ENCODE measurements at regions not wholly inside any gene's neighbourhood (a gene's known extent, or its start where the extent isn't known, plus 50 kb on each side); places are given as distances from the start of the nearest gene placed in this dataset.

DNA sequence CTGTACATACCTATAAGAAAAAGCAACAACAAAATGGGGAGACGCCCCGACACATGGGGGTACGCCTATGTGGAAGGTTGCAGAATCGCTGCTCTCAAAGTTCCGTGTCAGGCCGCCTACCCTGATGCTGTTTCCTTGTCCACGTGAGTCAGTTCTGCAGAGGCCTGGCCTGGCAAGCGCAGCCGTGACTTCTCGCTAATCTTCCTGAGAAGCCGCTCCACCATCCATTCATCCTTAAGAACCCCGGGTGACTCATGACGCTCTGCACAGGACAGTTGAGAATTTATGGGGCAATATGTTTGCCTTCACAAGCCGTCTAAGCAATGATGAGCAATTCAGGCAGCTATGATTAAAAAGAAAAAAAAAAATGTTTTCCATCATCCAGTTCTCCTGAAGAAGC lies 122.3 kb upstream of the TMPRSS2 start:
- Histone ChIP-seq H3K36me3 (ENCODE audit: insufficient read depth, low read length) (no peaks in the 10 kb centered on the region; the same call in 1 of the 2 replicates), H3K4me3 (ENCODE audit: low read depth, low read length, poor library complexity, severe bottlenecking) (no peak overlapping the region), H3K79me2 (ENCODE audit: insufficient read depth, low read length) (no peaks in the 10 kb centered on the region), H3K9ac (ENCODE audit: low read length) (no peak overlapping the region), H3K4me1 (ENCODE audit: insufficient read depth, low read length, severe bottlenecking) (no peaks in the 10 kb centered on the region), H3K9me2 (ENCODE audit: low read depth, low read length) (no peaks in the 10 kb centered on the region), H3K4me2 (ENCODE audit: low read length) (no peak overlapping the region), H3F3A (ENCODE audit: insufficient read depth, low read length) (no peaks in the 10 kb centered on the region), H2AFZ (ENCODE audit: low read length) (no peak overlapping the region), H4K20me1 (ENCODE audit: insufficient read depth, low read length) (no peaks in the 10 kb centered on the region), H3K27me3 (ENCODE audit: insufficient read depth, low read length) (peaks cover 22% of the 10 kb centered on the region; the same call in 1 of the 2 replicates), H3K9me3 (ENCODE audit: low read length) (no peaks in the 10 kb centered on the region), H3K27ac (ENCODE audit: low read depth, low read length, poor library complexity, severe bottlenecking) (no peak overlapping the region)
- no peak for TF ChIP-seq EZH2 (IDR thresholded peaks at IDR 0.05; ENCODE audit: borderline replicate concordance, low read length)
- TF ChIP-seq, protein P1, sequence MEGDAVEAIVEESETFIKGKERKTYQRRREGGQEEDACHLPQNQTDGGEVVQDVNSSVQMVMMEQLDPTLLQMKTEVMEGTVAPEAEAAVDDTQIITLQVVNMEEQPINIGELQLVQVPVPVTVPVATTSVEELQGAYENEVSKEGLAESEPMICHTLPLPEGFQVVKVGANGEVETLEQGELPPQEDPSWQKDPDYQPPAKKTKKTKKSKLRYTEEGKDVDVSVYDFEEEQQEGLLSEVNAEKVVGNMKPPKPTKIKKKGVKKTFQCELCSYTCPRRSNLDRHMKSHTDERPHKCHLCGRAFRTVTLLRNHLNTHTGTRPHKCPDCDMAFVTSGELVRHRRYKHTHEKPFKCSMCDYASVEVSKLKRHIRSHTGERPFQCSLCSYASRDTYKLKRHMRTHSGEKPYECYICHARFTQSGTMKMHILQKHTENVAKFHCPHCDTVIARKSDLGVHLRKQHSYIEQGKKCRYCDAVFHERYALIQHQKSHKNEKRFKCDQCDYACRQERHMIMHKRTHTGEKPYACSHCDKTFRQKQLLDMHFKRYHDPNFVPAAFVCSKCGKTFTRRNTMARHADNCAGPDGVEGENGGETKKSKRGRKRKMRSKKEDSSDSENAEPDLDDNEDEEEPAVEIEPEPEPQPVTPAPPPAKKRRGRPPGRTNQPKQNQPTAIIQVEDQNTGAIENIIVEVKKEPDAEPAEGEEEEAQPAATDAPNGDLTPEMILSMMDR (IDR thresholded peaks at IDR 0.05; ENCODE audit: low read length): no peak

DNA sequence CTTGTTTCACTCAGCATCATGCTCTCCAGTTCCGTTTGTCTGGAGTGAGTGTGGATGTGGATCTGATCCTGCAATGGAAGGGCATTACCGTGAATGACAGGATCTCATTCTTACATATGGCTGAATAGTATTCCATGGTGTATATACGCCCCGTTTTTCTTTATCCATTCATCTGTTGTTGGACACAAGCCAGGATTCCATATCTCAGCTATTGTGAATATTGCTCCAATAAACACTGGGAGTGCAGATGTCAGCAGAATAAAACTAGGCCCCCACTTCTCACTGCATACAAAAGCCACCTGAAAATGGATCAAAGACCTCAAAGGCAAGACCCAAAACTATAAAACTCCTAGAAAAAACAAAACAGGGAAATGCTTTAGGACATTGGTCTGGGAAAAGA lies 120.3 kb upstream of the TMPRSS2 start:
- Histone ChIP-seq H3K27ac (ENCODE audit: low read depth, low read length, poor library complexity, severe bottlenecking) (no peak overlapping the region), H4K20me1 (ENCODE audit: insufficient read depth, low read length) (no peaks in the 10 kb centered on the region), H3K9me2 (ENCODE audit: low read depth, low read length) (no peaks in the 10 kb centered on the region), H3K9me3 (ENCODE audit: low read length) (no peaks in the 10 kb centered on the region; the same call in 1 of the 2 replicates), H3F3A (ENCODE audit: insufficient read depth, low read length) (no peaks in the 10 kb centered on the region), H3K27me3 (ENCODE audit: insufficient read depth, low read length) (peaks cover 34% of the 10 kb centered on the region; the same call in 1 of the 2 replicates), H3K4me2 (ENCODE audit: low read length) (no peak overlapping the region), H3K79me2 (ENCODE audit: insufficient read depth, low read length) (no peaks in the 10 kb centered on the region), H3K4me3 (ENCODE audit: low read depth, low read length, poor library complexity, severe bottlenecking) (no peak overlapping the region), H3K36me3 (ENCODE audit: insufficient read depth, low read length) (no peaks in the 10 kb centered on the region; the same call in 1 of the 2 replicates), H3K9ac (ENCODE audit: low read length) (no peak overlapping the region), H3K4me1 (ENCODE audit: insufficient read depth, low read length, severe bottlenecking) (no peaks in the 10 kb centered on the region), H2AFZ (ENCODE audit: low read length) (no peak overlapping the region)
- TF ChIP-seq, protein P1 (IDR thresholded peaks at IDR 0.05; ENCODE audit: low read length): no peak
- no peak for TF ChIP-seq EZH2 (IDR thresholded peaks at IDR 0.05; ENCODE audit: borderline replicate concordance, low read length)

DNA sequence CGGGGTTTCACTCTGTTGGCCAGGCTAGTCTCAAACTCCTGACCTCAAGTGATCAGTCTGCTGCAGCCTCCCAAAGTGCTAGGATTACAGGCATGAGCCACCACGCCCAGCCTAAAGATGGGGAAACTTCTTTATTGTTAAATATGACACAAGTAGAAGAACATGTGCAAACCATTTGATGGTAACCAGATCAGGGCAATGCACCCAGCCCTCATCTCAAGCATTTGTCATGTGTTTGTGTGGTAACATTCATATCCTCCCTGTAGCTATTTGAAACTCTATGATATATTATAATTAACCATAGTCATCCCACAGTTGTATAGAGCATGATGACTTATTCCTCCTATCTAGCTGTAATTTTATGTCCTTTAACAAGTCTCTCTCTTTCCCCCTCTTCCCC lies 119.5 kb upstream of the TMPRSS2 start:
- TF ChIP-seq EZH2 (IDR thresholded peaks at IDR 0.05; ENCODE audit: borderline replicate concordance, low read length): no peak
- TF ChIP-seq, protein P1 (IDR thresholded peaks at IDR 0.05; ENCODE audit: low read length): no peak
- H2AFZ ChIP-seq (ENCODE audit: low read length): no peak overlapping the region
- H3K9ac ChIP-seq (ENCODE audit: low read length): no peak overlapping the region

More for the DNA sequence above, 119.5 kb upstream of the TMPRSS2 start:
- no peak overlapping the region for H3K27ac ChIP-seq (ENCODE audit: low read depth, low read length, poor library complexity, severe bottlenecking)
- H3K4me3 ChIP-seq (ENCODE audit: low read depth, low read length, poor library complexity, severe bottlenecking): no peak overlapping the region
- H3K4me2 ChIP-seq (ENCODE audit: low read length): no peak overlapping the region
- H3K36me3 ChIP-seq (ENCODE audit: insufficient read depth, low read length): no peaks in the 10 kb centered on the region; the same call in 1 of the 2 replicates
- H3K4me1 ChIP-seq (ENCODE audit: insufficient read depth, low read length, severe bottlenecking): no peaks in the 10 kb centered on the region
- no peaks in the 10 kb centered on the region for H3K79me2 ChIP-seq (ENCODE audit: insufficient read depth, low read length)
- H3F3A ChIP-seq (ENCODE audit: insufficient read depth, low read length): no peaks in the 10 kb centered on the region
- no peaks in the 10 kb centered on the region for H3K9me2 ChIP-seq (ENCODE audit: low read depth, low read length)
- H3K27me3 ChIP-seq (ENCODE audit: insufficient read depth, low read length): peaks cover 34% of the 10 kb centered on the region; the same call in 1 of the 2 replicates
- no peaks in the 10 kb centered on the region; the same call in 1 of the 2 replicates for H3K9me3 ChIP-seq (ENCODE audit: low read length)
- no peaks in the 10 kb centered on the region for H4K20me1 ChIP-seq (ENCODE audit: insufficient read depth, low read length)

All from OCI-LY1 (cell line).